ENCODE measurements at regions not wholly inside any gene's neighbourhood (a gene's known extent, or its start where the extent isn't known, plus 50 kb on each side); places are given as distances from the start of the nearest gene placed in this dataset.
"Not testable (repeated sequence)": the region's sequence is repeated elsewhere in the genome, so short reads cannot be mapped to it uniquely, and the experiment has no call there.

GRCh38 chr7:119271147-119271779, 1001.7 kb upstream of the KCND2 start:
- Mint-ChIP-seq H3K4me3 (no peak overlapping the region), H3K4me1 (ENCODE audit: low read depth) (no peaks in the 10 kb centered on the region), H3K9me3 (peaks cover 4% of the 10 kb centered on the region), H3K36me3 (ENCODE audit: insufficient read depth) (no peaks in the 10 kb centered on the region), H3K27me3 (ENCODE audit: low read depth) (no peaks in the 10 kb centered on the region)
- DNase-seq (no peak), ATAC-seq (no peak)

- no peak overlapping the region for H3K4me3 Mint-ChIP-seq
- peaks cover 6% of the 10 kb centered on the region for H3K9me3 Mint-ChIP-seq
- no peaks in the 10 kb centered on the region for H3K36me3 Mint-ChIP-seq (ENCODE audit: insufficient read depth)
- ATAC-seq (no peak), DNase-seq (no peak)
- no peaks in the 10 kb centered on the region for H3K27me3 Mint-ChIP-seq (ENCODE audit: low read depth)
- H3K4me1 Mint-ChIP-seq (ENCODE audit: low read depth) = no peaks in the 10 kb centered on the region
Measured at GRCh38 chr7:119281181-119281846, 991.7 kb upstream of the KCND2 start.

- Mint-ChIP-seq H3K27me3 (ENCODE audit: low read depth) (no peaks in the 10 kb centered on the region), H3K4me1 (ENCODE audit: low read depth) (no peaks in the 10 kb centered on the region), H3K4me3 (no peak overlapping the region), H3K9me3 (peaks cover 10% of the 10 kb centered on the region), H3K36me3 (ENCODE audit: insufficient read depth) (no peaks in the 10 kb centered on the region)
- DNase-seq (no peak), ATAC-seq (no peak)
Measured at GRCh38 chr7:119283353-119283752, 989.6 kb upstream of the KCND2 start.

GRCh38 chr7:119288416-119288815, 984.6 kb upstream of the KCND2 start:
- no peaks in the 10 kb centered on the region for H3K27me3 Mint-ChIP-seq (ENCODE audit: low read depth)
- H3K4me3 Mint-ChIP-seq = no peak overlapping the region
- H3K4me1 Mint-ChIP-seq (ENCODE audit: low read depth) = no peaks in the 10 kb centered on the region
- H3K36me3 Mint-ChIP-seq (ENCODE audit: insufficient read depth) = no peaks in the 10 kb centered on the region
- peaks cover 9% of the 10 kb centered on the region for H3K9me3 Mint-ChIP-seq
- no peak for ATAC-seq
- no peak for DNase-seq

- not testable (repeated sequence) for H3K36me3 Mint-ChIP-seq (ENCODE audit: insufficient read depth); DNase-seq; H3K4me1 Mint-ChIP-seq (ENCODE audit: low read depth); ATAC-seq; H3K27me3 Mint-ChIP-seq (ENCODE audit: low read depth); H3K4me3 Mint-ChIP-seq
- H3K9me3 Mint-ChIP-seq = peaks cover 13% of the 10 kb centered on the region
Measured at GRCh38 chr7:119300341-119300740, 972.6 kb upstream of the KCND2 start.

- Mint-ChIP-seq H3K9me3 (peaks cover 12% of the 10 kb centered on the region), H3K36me3 (ENCODE audit: insufficient read depth) (no peaks in the 10 kb centered on the region), H3K4me3 (no peak overlapping the region), H3K27me3 (ENCODE audit: low read depth) (no peaks in the 10 kb centered on the region), H3K4me1 (ENCODE audit: low read depth) (no peaks in the 10 kb centered on the region)
- no peak for DNase-seq
- ATAC-seq = no peak
Measured at GRCh38 chr7:119320316-119320715, 952.7 kb upstream of the KCND2 start.

GRCh38 chr7:119329715-119330114, 943.3 kb upstream of the KCND2 start:
- H3K27me3 Mint-ChIP-seq (ENCODE audit: low read depth) = no peaks in the 10 kb centered on the region
- no peak for DNase-seq
- no peaks in the 10 kb centered on the region for H3K36me3 Mint-ChIP-seq (ENCODE audit: insufficient read depth)
- no peak overlapping the region for H3K4me3 Mint-ChIP-seq
- no peaks in the 10 kb centered on the region for H3K4me1 Mint-ChIP-seq (ENCODE audit: low read depth)
- peaks cover 18% of the 10 kb centered on the region for H3K9me3 Mint-ChIP-seq
- no peak for ATAC-seq

- ATAC-seq (no peak), DNase-seq (no peak)
- H3K4me3 Mint-ChIP-seq = no peak overlapping the region
- no peaks in the 10 kb centered on the region for H3K4me1 Mint-ChIP-seq (ENCODE audit: low read depth)
- no peaks in the 10 kb centered on the region for H3K36me3 Mint-ChIP-seq (ENCODE audit: insufficient read depth)
- peaks cover 14% of the 10 kb centered on the region for H3K9me3 Mint-ChIP-seq
- H3K27me3 Mint-ChIP-seq (ENCODE audit: low read depth) = no peaks in the 10 kb centered on the region
Measured at GRCh38 chr7:119335405-119335804, 937.6 kb upstream of the KCND2 start.

GRCh38 chr7:119341822-119342221, 931.2 kb upstream of the KCND2 start:
- no peaks in the 10 kb centered on the region for H3K27me3 Mint-ChIP-seq (ENCODE audit: low read depth)
- ATAC-seq = no peak
- DNase-seq = no peak
- no peaks in the 10 kb centered on the region for H3K4me1 Mint-ChIP-seq (ENCODE audit: low read depth)
- H3K9me3 Mint-ChIP-seq = peaks cover 15% of the 10 kb centered on the region
- H3K36me3 Mint-ChIP-seq (ENCODE audit: insufficient read depth) = no peaks in the 10 kb centered on the region
- no peak overlapping the region for H3K4me3 Mint-ChIP-seq

GRCh38 chr7:119343289-119343688, 929.7 kb upstream of the KCND2 start:
- no peak for ATAC-seq
- Mint-ChIP-seq H3K36me3 (ENCODE audit: insufficient read depth) (no peaks in the 10 kb centered on the region), H3K27me3 (ENCODE audit: low read depth) (no peaks in the 10 kb centered on the region), H3K9me3 (peaks cover 18% of the 10 kb centered on the region), H3K4me1 (ENCODE audit: low read depth) (no peaks in the 10 kb centered on the region), H3K4me3 (no peak overlapping the region)
- DNase-seq = no peak

GRCh38 chr7:119344466-119344865, 928.5 kb upstream of the KCND2 start:
- no peaks in the 10 kb centered on the region for H3K36me3 Mint-ChIP-seq (ENCODE audit: insufficient read depth)
- ATAC-seq (no peak), DNase-seq (no peak)
- H3K27me3 Mint-ChIP-seq (ENCODE audit: low read depth) = no peaks in the 10 kb centered on the region
- peaks cover 18% of the 10 kb centered on the region for H3K9me3 Mint-ChIP-seq
- no peak overlapping the region for H3K4me3 Mint-ChIP-seq
- no peaks in the 10 kb centered on the region for H3K4me1 Mint-ChIP-seq (ENCODE audit: low read depth)

- no peaks in the 10 kb centered on the region for H3K4me1 Mint-ChIP-seq (ENCODE audit: low read depth)
- no peaks in the 10 kb centered on the region for H3K36me3 Mint-ChIP-seq (ENCODE audit: insufficient read depth)
- no peak for DNase-seq
- no peak overlapping the region for H3K4me3 Mint-ChIP-seq
- H3K27me3 Mint-ChIP-seq (ENCODE audit: low read depth) = no peaks in the 10 kb centered on the region
- peaks cover 22% of the 10 kb centered on the region for H3K9me3 Mint-ChIP-seq
- ATAC-seq = no peak
Measured at GRCh38 chr7:119348491-119348890, 924.5 kb upstream of the KCND2 start.

- Mint-ChIP-seq H3K36me3 (ENCODE audit: insufficient read depth) (no peaks in the 10 kb centered on the region), H3K4me1 (ENCODE audit: low read depth) (no peaks in the 10 kb centered on the region), H3K4me3 (no peak overlapping the region), H3K9me3 (peaks cover 22% of the 10 kb centered on the region), H3K27me3 (ENCODE audit: low read depth) (no peaks in the 10 kb centered on the region)
- ATAC-seq (no peak), DNase-seq (no peak)
Measured at GRCh38 chr7:119350334-119350733, 922.6 kb upstream of the KCND2 start.

GRCh38 chr7:119351320-119351719, 921.7 kb upstream of the KCND2 start:
- Mint-ChIP-seq H3K36me3 (ENCODE audit: insufficient read depth) (no peaks in the 10 kb centered on the region), H3K4me3 (no peak overlapping the region), H3K4me1 (ENCODE audit: low read depth) (no peaks in the 10 kb centered on the region), H3K9me3 (peaks cover 15% of the 10 kb centered on the region), H3K27me3 (ENCODE audit: low read depth) (no peaks in the 10 kb centered on the region)
- ATAC-seq (no peak), DNase-seq (no peak)

GRCh38 chr7:119374436-119374835, 898.5 kb upstream of the KCND2 start:
- DNase-seq (no peak), ATAC-seq (no peak)
- no peaks in the 10 kb centered on the region for H3K27me3 Mint-ChIP-seq (ENCODE audit: low read depth)
- H3K36me3 Mint-ChIP-seq (ENCODE audit: insufficient read depth) = no peaks in the 10 kb centered on the region
- H3K4me1 Mint-ChIP-seq (ENCODE audit: low read depth) = no peaks in the 10 kb centered on the region
- no peak overlapping the region for H3K4me3 Mint-ChIP-seq
- H3K9me3 Mint-ChIP-seq = peaks cover 13% of the 10 kb centered on the region
